Endothelial cell of umbilical vein (primary cell): ENCODE measurements at regions not wholly inside any gene's neighbourhood (a gene's known extent, or its start where the extent isn't known, plus 50 kb on each side); places are given as distances from the start of the nearest gene placed in this dataset.

Experiments used
- BruUV-seq: library from RNA; stranded (reverse); fragments of 400-500 nt; replicated peaks from 2 replicates; lab custom pipeline; 2021; lab: Mats Ljungman, UMichigan
- CTCF ChIA-PET: fragments of 300-600, 350-600 bp; sonication (Branson Sonifier 250); formaldehyde crosslinking; loops from one replicate; lab custom pipeline; 2021; ENCODE audit warnings: antibody characterized with exemption, inconsistent platforms; lab: Charles Lee
- POLR2A ChIA-PET: fragments of 300-600, 350-600 bp; sonication (Branson Sonifier 250); formaldehyde crosslinking; loops from one replicate; lab custom pipeline; 2021; ENCODE audit warnings: antibody characterized with exemption, inconsistent platforms; lab: Charles Lee
- DNase-seq: peaks from one replicate; pipeline ENCODE4 v3.0.0-alpha.2; 2011; ENCODE audit warnings: low read depth, low spot score
- FAIRE-seq: peaks from 2 replicates; lab custom pipeline; 2011; peaks lifted over from hg19 to GRCh38; lab: Jason Lieb, UNC
- H2AFZ ChIP-seq: 2 replicates; pipeline ENCODE4 v1.6.0; 2012; ENCODE audit warnings: low read depth, low read length, control low read depth, inconsistent platforms
- H3K27ac ChIP-seq: 2 replicates; pipeline ENCODE4 v1.5.1; 2011; ENCODE audit warnings: low read depth, mild to moderate bottlenecking, control low read depth, low read length, moderate library complexity; ENCODE audit not compliant: insufficient read depth
- H3K27me3 ChIP-seq, 2 experiments: 2 replicates each; pipeline versions ENCODE4 v1.6.0 to v1.6.1; 2011; ENCODE audit warnings: low read length in 2 of 2, mixed read lengths in 1 of 2; ENCODE audit not compliant: control insufficient read depth in 2 of 2, insufficient read depth in 2 of 2
- H3K36me3 ChIP-seq, 2 experiments: 2 replicates in 1 of 2; 3 replicates in 1 of 2; pipeline ENCODE4 v1.5.1; 2011; ENCODE audit warnings: low read length in 2 of 2, mild to moderate bottlenecking in 1 of 2, moderate library complexity in 1 of 2; ENCODE audit not compliant: control insufficient read depth in 2 of 2, insufficient read depth in 2 of 2; ENCODE audit errors: extremely low read depth in 1 of 2
- H3K4me1 ChIP-seq: 3 replicates; pipeline ENCODE4 v1.5.1; 2011; ENCODE audit warnings: mild to moderate bottlenecking, low read length; ENCODE audit not compliant: control insufficient read depth, insufficient read depth; ENCODE audit errors: extremely low read depth
- H3K4me2 ChIP-seq: 2 replicates; pipeline ENCODE4 v1.6.1; 2011; ENCODE audit warnings: low read length, control low read depth, mixed read lengths; ENCODE audit not compliant: insufficient read depth
- H3K4me3 ChIP-seq, 3 experiments: fragments of 200-600 bp in 1 of 3; sonication (generic), shearing (Covaris generic) in 1 of 3; replicated peaks in 1 of 3; 2 replicates each; pipeline ENCODE4 v1.5.1; 2011 to 2016; ENCODE audit warnings: control low read depth in 3 of 3, low read length in 3 of 3, mild to moderate bottlenecking in 2 of 3, inconsistent platforms in 1 of 3, low read depth in 1 of 3, moderate library complexity in 1 of 3; ENCODE audit not compliant: insufficient read depth in 1 of 3
- H3K79me2 ChIP-seq: 2 replicates; pipeline ENCODE4 v1.6.0; 2012; ENCODE audit warnings: low read length, inconsistent platforms; ENCODE audit not compliant: control insufficient read depth, insufficient read depth
- H3K9ac ChIP-seq: replicated peaks from 2 replicates; pipeline ENCODE3; 2011; ENCODE audit warnings: low read length, control low read depth; ENCODE audit not compliant: insufficient read depth; ENCODE audit errors: extremely low read depth
- H3K9me1 ChIP-seq: replicated peaks from 3 replicates; pipeline ENCODE4 v1.6.0; 2011; ENCODE audit warnings: mild to moderate bottlenecking, low read length; ENCODE audit not compliant: control insufficient read depth, insufficient read depth; ENCODE audit errors: extremely low read depth
- H3K9me3 ChIP-seq: replicated peaks from 2 replicates; pipeline ENCODE4 v1.5.1; 2012; ENCODE audit warnings: low read length, inconsistent platforms; ENCODE audit not compliant: control insufficient read depth, insufficient read depth
- H4K20me1 ChIP-seq: replicated peaks from 2 replicates; pipeline ENCODE3; 2011; ENCODE audit warnings: mild to moderate bottlenecking, low read length; ENCODE audit not compliant: control insufficient read depth, insufficient read depth; ENCODE audit errors: extremely low read depth
- EZH2 ChIP-seq: IDR thresholded peaks from 2 replicates; pipeline ENCODE4 v1.6.1; 2012; ENCODE audit warnings: borderline replicate concordance, low read depth, mild to moderate bottlenecking, moderate library complexity, low read length, inconsistent platforms; ENCODE audit not compliant: severe bottlenecking
- FOS ChIP-seq: IDR thresholded peaks from 2 replicates; pipeline ENCODE4 v1.6.1; 2011; ENCODE audit warnings: mild to moderate bottlenecking, low read length, moderate library complexity, borderline replicate concordance; ENCODE audit not compliant: insufficient read depth
- GATA2 ChIP-seq: IDR thresholded peaks from 2 replicates; pipeline ENCODE4 v1.7.0; 2011; ENCODE audit warnings: low read depth, mild to moderate bottlenecking, moderate library complexity, mixed read lengths, low read length; ENCODE audit not compliant: insufficient read length, insufficient read depth
- JUN ChIP-seq: IDR thresholded peaks from 2 replicates; pipeline ENCODE4 v1.6.1; 2011; ENCODE audit warnings: borderline replicate concordance, low read depth; ENCODE audit not compliant: insufficient read length, insufficient read depth
- MAX ChIP-seq: IDR thresholded peaks from 2 replicates; pipeline ENCODE4 v1.6.1; 2011; ENCODE audit not compliant: insufficient read depth, insufficient read length
- MYC ChIP-seq: IDR thresholded peaks from one replicate; pipeline ENCODE4 v1.6.1; 2011; ENCODE audit warnings: mild to moderate bottlenecking, low read depth, low read length
- POLR2A ChIP-seq: IDR thresholded peaks from 2 replicates; pipeline ENCODE4 v1.6.1; 2012; ENCODE audit warnings: low read depth, mild to moderate bottlenecking, control low read depth, low read length
- POLR2AphosphoS5 ChIP-seq: IDR thresholded peaks from 2 replicates; pipeline ENCODE4 v1.6.1; 2012; ENCODE audit warnings: low read depth, mild to moderate bottlenecking, control low read depth, low read length, moderate library complexity; ENCODE audit not compliant: insufficient read depth
- dilution Hi-C: fragments of 300-500 bp; cut with MboI; formaldehyde crosslinking; loops from one replicate; pipeline ENCODE4 v1.15.0; 2019; ENCODE audit warnings: low sequenced_read_pairs; ENCODE audit not compliant: extremely low pct_ligation_motif_present
- intact Hi-C: fragments of 100-400 bp; cut with micrococcal nuclease; formaldehyde crosslinking; loops from one replicate; pipeline ENCODE4 v1.10.0; 2022
- TF ChIP-seq, protein P1 (sequence below), 2 donors: IDR thresholded peaks; 1 replicate in 1 of 2; 2 replicates in 1 of 2; pipeline ENCODE4 v1.5.1; 2011; ENCODE audit warnings: low read length in 2 of 2, mild to moderate bottlenecking in 2 of 2, moderate library complexity in 2 of 2, control low read depth in 1 of 2, inconsistent platforms in 1 of 2, low read depth in 1 of 2; ENCODE audit not compliant: insufficient read depth in 1 of 2; ENCODE audit errors: extremely low read depth in 1 of 2

- CTCF ChIA-PET = interaction anchor here (1.1 to 1.4 kb wide), 2 partner anchors 8 to 66 kb away, joined by 3 read pairs; no protein-coding TSS in a partner anchor
- FAIRE-seq = peak; percentile 75
Observed at GRCh38 chr6:135601857-135602256, 104.3 kb upstream of the AHI1 start.

More at GRCh38 chr6:135601857-135602256, 104.3 kb upstream of the AHI1 start:
- dilution Hi-C loops = no loop called here
- no peak overlapping the region for H2AFZ ChIP-seq
- H3K36me3 ChIP-seq = no peaks in the 10 kb centered on the region
- TF ChIP-seq GATA2 = no peak
- TF ChIP-seq MAX = no peak
- no peak for TF ChIP-seq MYC
- no peak for TF ChIP-seq JUN
- TF ChIP-seq, protein P1, sequence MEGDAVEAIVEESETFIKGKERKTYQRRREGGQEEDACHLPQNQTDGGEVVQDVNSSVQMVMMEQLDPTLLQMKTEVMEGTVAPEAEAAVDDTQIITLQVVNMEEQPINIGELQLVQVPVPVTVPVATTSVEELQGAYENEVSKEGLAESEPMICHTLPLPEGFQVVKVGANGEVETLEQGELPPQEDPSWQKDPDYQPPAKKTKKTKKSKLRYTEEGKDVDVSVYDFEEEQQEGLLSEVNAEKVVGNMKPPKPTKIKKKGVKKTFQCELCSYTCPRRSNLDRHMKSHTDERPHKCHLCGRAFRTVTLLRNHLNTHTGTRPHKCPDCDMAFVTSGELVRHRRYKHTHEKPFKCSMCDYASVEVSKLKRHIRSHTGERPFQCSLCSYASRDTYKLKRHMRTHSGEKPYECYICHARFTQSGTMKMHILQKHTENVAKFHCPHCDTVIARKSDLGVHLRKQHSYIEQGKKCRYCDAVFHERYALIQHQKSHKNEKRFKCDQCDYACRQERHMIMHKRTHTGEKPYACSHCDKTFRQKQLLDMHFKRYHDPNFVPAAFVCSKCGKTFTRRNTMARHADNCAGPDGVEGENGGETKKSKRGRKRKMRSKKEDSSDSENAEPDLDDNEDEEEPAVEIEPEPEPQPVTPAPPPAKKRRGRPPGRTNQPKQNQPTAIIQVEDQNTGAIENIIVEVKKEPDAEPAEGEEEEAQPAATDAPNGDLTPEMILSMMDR (IDR thresholded peaks at IDR 0.05; ENCODE audit: extremely low read depth in 1 of 2, insufficient read depth in 1 of 2, low read depth in 1 of 2, low read length in 2 of 2) = no peak
- no peak for TF ChIP-seq FOS
- no peak for TF ChIP-seq POLR2A
- no peak for TF ChIP-seq POLR2AphosphoS5
- TF ChIP-seq EZH2 = no peak
- H3K4me3 ChIP-seq = no peak overlapping the region
- H3K27me3 ChIP-seq = no peaks in the 10 kb centered on the region
- no TSS peak for BruUV-seq
- no peaks in the 10 kb centered on the region for H3K9me1 ChIP-seq
- no peaks in the 10 kb centered on the region for H4K20me1 ChIP-seq
- no peaks in the 10 kb centered on the region for H3K4me1 ChIP-seq
- H3K9ac ChIP-seq = no peak overlapping the region
- H3K4me2 ChIP-seq = no peak overlapping the region
- no peaks in the 10 kb centered on the region for H3K9me3 ChIP-seq
- POLR2A ChIA-PET = no interaction called here
- no peaks in the 10 kb centered on the region for H3K79me2 ChIP-seq
- H3K27ac ChIP-seq = no peak overlapping the region
- DNase-seq = no peak
- intact Hi-C loops = no loop called here
